Kidney (tissue), 10 donors: ENCODE measurements at regions not wholly inside any gene's neighbourhood (a gene's known extent, or its start where the extent isn't known, plus 50 kb on each side); places are given as distances from the start of the nearest gene placed in this dataset.
"Not testable (repeated sequence)": the region's sequence is repeated elsewhere in the genome, so short reads cannot be mapped to it uniquely, and the experiment has no call there.

Experiments used
- DNase-seq, 5 donors: peaks; one replicate each; pipeline ENCODE4 v3.0.0-alpha.2; 2013 to 2020
- FAIRE-seq: peaks from 2 replicates; lab custom pipeline; 2012; peaks lifted over from hg19 to GRCh38; lab: Jason Lieb, UNC
- H3K27ac ChIP-seq, 2 donors: one replicate each; pipeline ENCODE4 v1.7.0; 2013; ENCODE audit warnings: low read depth in 2 of 2, low read length in 2 of 2, inconsistent platforms in 1 of 2
- H3K27me3 ChIP-seq: one replicate; pipeline ENCODE4 v1.7.1; 2013; ENCODE audit warnings: low read length, inconsistent platforms; ENCODE audit not compliant: control insufficient read depth, insufficient read depth
- H3K36me3 ChIP-seq, 3 donors: one replicate each; pipeline versions ENCODE4 v1.7.0 to v1.7.1; 2013; ENCODE audit warnings: low read length in 3 of 3, control low read depth in 1 of 3, inconsistent platforms in 1 of 3; ENCODE audit not compliant: insufficient read depth in 3 of 3, control insufficient read depth in 2 of 3
- H3K4me1 ChIP-seq, 3 donors: one replicate each; pipeline versions ENCODE4 v1.7.0 to v1.7.1; 2013; ENCODE audit warnings: low read length in 3 of 3, inconsistent platforms in 1 of 3, low read depth in 1 of 3; ENCODE audit not compliant: control insufficient read depth in 2 of 3, insufficient read depth in 2 of 3
- H3K4me3 ChIP-seq, 3 donors: one replicate each; pipeline versions ENCODE4 v1.7.0 to v1.8.1; 2013; ENCODE audit warnings: low read length in 3 of 3, control low read depth in 1 of 3, inconsistent platforms in 1 of 3
- H3K9ac ChIP-seq, 3 donors: one replicate each; pipeline versions ENCODE4 v1.7.0 to v1.7.1; 2013; ENCODE audit warnings: low read length in 3 of 3, control low read depth in 1 of 3, inconsistent platforms in 1 of 3
- H3K9me3 ChIP-seq, 3 donors: one replicate each; pipeline versions ENCODE4 v1.7.0 to v1.7.1; 2013; ENCODE audit warnings: low read length in 3 of 3, control low read depth in 1 of 3, inconsistent platforms in 1 of 3; ENCODE audit not compliant: control insufficient read depth in 2 of 3, insufficient read depth in 1 of 3
- intact Hi-C: fragments of 100-400 bp; cut with DNase I; formaldehyde crosslinking; loops from one replicate; pipeline ENCODE4 v1.11.1; 2022
- donor health status: control.
- donor health status: control.
- donor health status: DM: yes; HTN: yes; CAD: no.
- donor health status: Normal renal cell carcinoma (clear cell type).

DNA sequence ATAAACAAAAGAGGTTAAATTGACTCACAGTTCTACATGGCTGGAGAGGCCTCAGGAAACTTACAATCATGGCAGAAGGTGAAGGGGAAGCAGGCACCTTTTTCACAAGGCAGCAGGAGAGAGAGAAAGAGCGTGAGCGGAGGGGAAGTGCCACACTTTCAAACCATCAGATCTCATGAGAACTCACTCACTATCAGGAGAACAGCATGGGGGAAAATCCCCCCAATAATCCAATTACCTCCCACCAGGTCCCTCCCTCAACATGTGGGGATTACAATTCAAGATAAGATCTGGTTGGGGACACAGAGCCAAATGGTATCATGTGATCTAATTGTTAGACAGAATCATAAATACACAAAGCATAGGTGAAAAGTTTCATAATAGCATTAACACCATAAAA, 69.5 kb upstream of the FOLH1 start:
- H3K9me3 ChIP-seq, FAIRE-seq, H3K4me3 ChIP-seq, H3K4me1 ChIP-seq, H3K27ac ChIP-seq, H3K27me3 ChIP-seq, DNase-seq, H3K36me3 ChIP-seq, H3K9ac ChIP-seq, intact Hi-C loops: not testable (repeated sequence)
